SJCRH30 (cell line): ENCODE measurements at regions not wholly inside any gene's neighbourhood (a gene's known extent, or its start where the extent isn't known, plus 50 kb on each side); places are given as distances from the start of the nearest gene placed in this dataset.

ENCODE experiments used
- DNase-seq, 2 experiments: peaks; one replicate each; pipeline ENCODE4 v3.0.0-alpha.2; 2015 to 2020
- H3K27ac ChIP-seq: fragments of 250-450 bp; sonication (Bioruptor Pico); 2 replicates; pipeline ENCODE4 v1.5.1; 2020; ENCODE audit warnings: mild to moderate bottlenecking, moderate library complexity
- H3K27me3 ChIP-seq: fragments of 250-450 bp; sonication (Bioruptor Pico); 2 replicates; pipeline ENCODE4 v1.5.1; 2020; ENCODE audit warnings: mild to moderate bottlenecking, moderate library complexity
- H3K36me3 ChIP-seq: fragments of 250-450 bp; sonication (Bioruptor Pico); 2 replicates; pipeline ENCODE4 v1.5.1; 2020; ENCODE audit warnings: mild to moderate bottlenecking, moderate library complexity
- H3K4me1 ChIP-seq: fragments of 250-450 bp; sonication (Bioruptor Pico); 2 replicates; pipeline ENCODE4 v1.5.1; 2020; ENCODE audit warnings: mild to moderate bottlenecking, moderate library complexity
- H3K4me3 ChIP-seq: fragments of 250-450 bp; sonication (Bioruptor Pico); 2 replicates; pipeline ENCODE4 v1.5.1; 2020; ENCODE audit warnings: mild to moderate bottlenecking, moderate library complexity
- H3K9me3 ChIP-seq: fragments of 250-450 bp; sonication (Bioruptor Pico); replicated peaks from 2 replicates; pipeline ENCODE4 v1.5.1; 2020; ENCODE audit warnings: mild to moderate bottlenecking, moderate library complexity

DNA sequence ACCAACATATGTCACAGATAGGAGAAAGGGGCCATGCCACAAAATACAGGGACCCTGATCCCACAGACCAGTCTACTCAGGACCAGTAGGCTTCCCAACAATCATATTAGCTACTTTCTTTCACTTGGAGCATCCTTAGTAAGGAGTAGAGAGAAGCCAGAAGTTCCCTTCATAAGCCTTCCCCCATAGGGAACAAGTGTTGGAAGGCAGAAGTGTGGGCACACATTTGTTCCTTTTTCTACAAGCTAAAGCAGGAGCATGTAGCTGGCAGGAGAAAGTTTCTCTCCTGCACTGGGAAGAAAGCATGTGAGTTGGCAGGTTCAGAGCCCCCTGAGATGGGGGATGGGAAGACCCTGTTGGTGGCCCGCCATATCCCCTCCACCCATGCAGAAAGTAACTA is 165.4 kb downstream of the KCTD12 start:
- Histone ChIP-seq H3K4me1 (no peaks in the 10 kb centered on the region), H3K9me3 (no peaks in the 10 kb centered on the region), H3K4me3 (no peak overlapping the region), H3K27me3 (no peaks in the 10 kb centered on the region), H3K27ac (no peak overlapping the region), H3K36me3 (no peaks in the 10 kb centered on the region)
- no peak for DNase-seq

DNA sequence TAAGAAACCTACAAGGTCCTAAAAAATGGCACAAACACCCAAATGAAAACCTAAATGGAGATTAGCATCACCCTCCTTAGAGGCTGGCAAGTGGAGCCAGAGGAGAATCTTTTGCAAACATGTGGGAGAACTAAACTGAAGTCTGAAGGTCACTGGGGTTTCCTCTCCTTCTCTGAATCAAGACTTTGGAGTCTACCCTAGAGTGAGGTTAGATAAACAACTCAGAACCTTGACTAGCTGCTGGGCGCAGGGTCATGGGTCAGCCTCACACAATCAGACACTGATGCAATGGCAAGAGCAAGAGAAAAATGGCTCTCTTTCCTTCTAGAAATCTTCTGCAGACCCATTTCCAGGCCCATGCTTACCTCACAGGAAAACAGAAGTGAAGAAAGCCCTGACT is 165.8 kb downstream of the KCTD12 start:
- Histone ChIP-seq H3K9me3 (no peaks in the 10 kb centered on the region), H3K4me1 (no peaks in the 10 kb centered on the region), H3K36me3 (no peaks in the 10 kb centered on the region), H3K27me3 (no peaks in the 10 kb centered on the region), H3K4me3 (no peak overlapping the region), H3K27ac (no peak overlapping the region)
- DNase-seq, result no peak

DNA sequence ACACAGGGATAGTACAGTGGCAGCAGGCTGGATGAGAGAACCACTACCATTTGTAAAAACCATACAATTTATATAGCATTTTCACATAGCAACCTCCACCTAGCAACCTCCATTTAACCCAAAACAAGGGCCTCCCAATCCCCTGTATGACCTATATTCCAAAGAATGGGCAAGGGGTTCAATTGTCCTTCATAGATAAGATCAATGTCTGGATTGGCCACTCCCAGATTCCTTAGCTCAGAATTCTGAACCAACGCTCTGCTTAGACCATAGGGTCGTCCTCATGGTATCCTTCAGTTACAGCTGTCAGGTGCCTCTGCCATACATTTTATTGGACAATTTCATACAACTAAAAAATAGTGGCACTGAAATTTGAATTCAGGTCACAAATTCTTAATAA is 166.2 kb downstream of the KCTD12 start:
- Histone ChIP-seq H3K9me3 (no peaks in the 10 kb centered on the region), H3K27ac (no peak overlapping the region), H3K36me3 (no peaks in the 10 kb centered on the region), H3K4me3 (no peak overlapping the region), H3K27me3 (no peaks in the 10 kb centered on the region), H3K4me1 (no peaks in the 10 kb centered on the region)
- DNase-seq, result no peak

DNA sequence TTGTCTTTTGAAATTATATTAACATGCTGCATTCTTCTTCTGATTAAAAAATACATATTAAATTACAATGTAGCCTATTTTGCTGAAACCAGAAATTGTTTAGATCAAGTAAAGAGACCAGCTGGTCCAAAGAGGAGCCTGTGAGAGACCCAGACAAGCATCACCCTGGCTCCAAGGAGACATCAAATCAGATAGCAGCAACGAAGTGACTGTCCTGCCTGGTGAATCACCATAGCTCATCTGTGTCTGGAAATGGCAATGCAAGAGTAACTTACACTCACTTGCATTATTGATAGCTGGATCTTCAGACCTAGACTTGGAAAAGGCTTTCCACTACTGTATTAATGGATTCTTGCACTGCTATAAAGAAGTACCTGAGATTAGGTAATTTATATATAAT is 169.1 kb downstream of the KCTD12 start:
- Histone ChIP-seq H3K27me3 (no peaks in the 10 kb centered on the region), H3K9me3 (no peaks in the 10 kb centered on the region), H3K4me1 (no peaks in the 10 kb centered on the region; the same call in 1 of the 2 replicates), H3K27ac (no peak overlapping the region), H3K4me3 (no peak overlapping the region), H3K36me3 (no peaks in the 10 kb centered on the region)
- no peak for DNase-seq

DNA sequence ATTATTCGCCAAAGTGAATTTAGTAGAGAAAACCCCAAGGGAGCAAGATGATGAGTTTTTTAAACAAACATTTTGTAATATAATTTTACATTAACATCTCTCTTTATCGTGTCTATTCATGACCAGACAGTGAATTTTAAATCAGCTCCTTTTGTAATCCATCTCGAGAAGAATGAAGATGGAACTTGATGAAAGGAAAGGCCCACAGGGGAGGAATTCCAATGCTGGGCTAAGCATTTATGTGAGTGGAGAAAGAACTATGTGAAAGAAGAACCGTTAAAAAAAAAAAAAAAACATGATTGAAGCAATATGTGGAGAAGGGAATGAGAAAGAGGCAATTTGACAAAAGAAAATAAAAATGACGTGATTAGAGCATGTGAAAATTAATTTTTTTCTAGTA is 170.6 kb downstream of the KCTD12 start:
- Histone ChIP-seq H3K4me3 (no peak overlapping the region), H3K27me3 (no peaks in the 10 kb centered on the region), H3K36me3 (no peaks in the 10 kb centered on the region), H3K27ac (no peak overlapping the region), H3K4me1 (peaks cover 5% of the 10 kb centered on the region; the same call in 1 of the 2 replicates), H3K9me3 (no peaks in the 10 kb centered on the region)
- DNase-seq, result no peak

DNA sequence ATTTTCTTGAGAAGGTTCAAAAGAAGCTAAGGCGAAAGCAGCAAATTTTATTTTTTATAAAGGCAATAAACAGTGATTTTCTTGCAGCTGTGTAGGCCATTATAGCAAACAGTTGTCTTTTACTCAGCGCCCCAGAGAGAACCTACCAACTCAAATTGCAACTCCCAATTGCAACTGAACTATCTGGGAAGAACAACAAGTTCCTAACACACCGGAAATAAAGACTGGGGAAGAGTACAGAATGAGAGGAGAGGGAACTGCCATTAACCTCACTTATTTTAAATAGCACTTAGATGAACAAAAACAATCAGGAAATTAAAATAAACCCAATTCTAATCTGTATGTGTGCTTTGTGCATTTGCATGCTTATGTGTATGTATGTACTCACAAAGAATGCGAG is 171.1 kb downstream of the KCTD12 start:
- H3K36me3 ChIP-seq, result no peaks in the 10 kb centered on the region
- no peak overlapping the region for H3K27ac ChIP-seq
- peaks cover 5% of the 10 kb centered on the region; the same call in 1 of the 2 replicates for H3K4me1 ChIP-seq
- no peaks in the 10 kb centered on the region for H3K9me3 ChIP-seq
- no peak overlapping the region for H3K4me3 ChIP-seq
- DNase-seq, result no peak
- no peaks in the 10 kb centered on the region for H3K27me3 ChIP-seq

DNA sequence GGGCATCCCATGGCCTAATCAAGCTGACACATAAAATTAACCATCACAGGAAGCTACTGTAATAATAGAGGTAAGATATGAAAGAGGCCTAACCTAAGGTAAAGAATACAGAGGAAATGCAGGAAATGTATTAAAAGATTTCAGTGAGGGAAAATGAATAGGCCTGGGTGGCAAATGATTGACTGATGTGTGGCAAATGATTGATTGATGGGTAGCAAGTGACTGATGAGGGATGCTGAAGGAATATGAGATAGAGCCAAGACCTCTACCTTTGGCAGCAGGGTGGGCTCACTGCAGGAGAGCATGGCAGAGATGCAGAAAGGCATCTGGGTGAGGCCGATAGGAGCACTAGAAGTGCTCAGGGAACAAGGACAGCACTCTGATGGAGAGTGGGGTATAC is 172.9 kb downstream of the KCTD12 start:
- no peaks in the 10 kb centered on the region for H3K36me3 ChIP-seq
- no peak overlapping the region for H3K4me3 ChIP-seq
- H3K27ac ChIP-seq, result no peak overlapping the region
- no peak for DNase-seq
- H3K4me1 ChIP-seq, result peaks cover 5% of the 10 kb centered on the region; the same call in 1 of the 2 replicates
- no peaks in the 10 kb centered on the region for H3K27me3 ChIP-seq
- H3K9me3 ChIP-seq, result no peaks in the 10 kb centered on the region

DNA sequence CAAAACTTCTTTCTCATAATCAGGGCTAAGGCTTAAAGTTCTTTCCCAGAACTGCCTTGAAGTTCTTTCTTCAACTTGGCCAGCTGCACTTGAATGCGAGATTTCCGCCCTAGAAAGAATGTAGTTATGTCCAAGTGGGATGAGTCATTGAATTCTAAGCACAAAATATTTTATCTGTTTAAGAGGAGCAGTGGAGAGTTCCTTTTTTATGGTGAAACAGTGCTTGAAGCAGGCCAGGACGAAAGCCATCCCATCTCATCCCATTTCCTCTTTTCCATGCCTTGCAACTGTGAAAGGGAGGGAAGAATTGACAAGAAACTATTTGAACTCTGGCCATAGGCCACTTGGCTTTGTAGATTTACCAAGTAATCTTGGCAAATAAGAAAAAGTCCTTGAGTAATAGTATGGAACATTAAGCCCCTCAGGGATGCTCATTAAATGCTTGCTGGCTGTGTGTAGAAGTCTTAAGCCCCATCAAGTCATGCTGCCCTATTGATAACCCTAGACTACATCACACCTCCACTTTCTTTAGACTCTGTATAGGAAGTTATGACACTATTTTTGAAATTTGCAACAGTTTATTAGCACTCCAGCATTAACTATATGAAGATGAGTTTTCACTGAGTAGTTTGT is 174.5 kb downstream of the KCTD12 start:
- H3K27ac ChIP-seq, result no peak overlapping the region
- H3K36me3 ChIP-seq, result no peaks in the 10 kb centered on the region
- no peaks in the 10 kb centered on the region for H3K27me3 ChIP-seq
- DNase-seq, result peak; percentile 7 to 27
- no peaks in the 10 kb centered on the region for H3K9me3 ChIP-seq
- H3K4me1 ChIP-seq, result peaks cover 5% of the 10 kb centered on the region; the same call in 1 of the 2 replicates
- no peak overlapping the region for H3K4me3 ChIP-seq

DNA sequence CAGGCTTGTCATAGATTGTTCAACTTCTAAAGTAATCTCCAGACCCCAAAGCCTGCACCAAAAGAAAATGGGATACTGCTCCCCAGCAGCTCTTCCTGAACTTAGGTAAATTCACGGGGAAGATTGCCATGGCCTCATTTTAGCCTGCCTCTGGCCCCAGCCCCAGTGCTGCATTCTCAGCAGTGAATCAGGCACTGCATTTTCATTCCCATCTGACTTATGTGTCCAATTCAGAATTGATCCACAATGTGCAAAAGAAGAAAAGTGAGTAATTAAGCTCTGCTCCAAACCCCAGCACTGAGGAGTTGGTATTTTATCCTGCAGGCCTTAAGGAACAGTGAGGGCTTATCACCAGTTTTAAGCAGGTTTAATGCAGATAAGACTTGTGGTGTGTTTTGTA is 176.4 kb downstream of the KCTD12 start:
- H3K9me3 ChIP-seq, result no peaks in the 10 kb centered on the region
- H3K4me1 ChIP-seq, result peaks cover 5% of the 10 kb centered on the region; the same call in 1 of the 2 replicates
- DNase-seq, result no peak
- no peaks in the 10 kb centered on the region for H3K36me3 ChIP-seq
- no peak overlapping the region for H3K4me3 ChIP-seq
- H3K27ac ChIP-seq, result no peak overlapping the region
- no peaks in the 10 kb centered on the region for H3K27me3 ChIP-seq

DNA sequence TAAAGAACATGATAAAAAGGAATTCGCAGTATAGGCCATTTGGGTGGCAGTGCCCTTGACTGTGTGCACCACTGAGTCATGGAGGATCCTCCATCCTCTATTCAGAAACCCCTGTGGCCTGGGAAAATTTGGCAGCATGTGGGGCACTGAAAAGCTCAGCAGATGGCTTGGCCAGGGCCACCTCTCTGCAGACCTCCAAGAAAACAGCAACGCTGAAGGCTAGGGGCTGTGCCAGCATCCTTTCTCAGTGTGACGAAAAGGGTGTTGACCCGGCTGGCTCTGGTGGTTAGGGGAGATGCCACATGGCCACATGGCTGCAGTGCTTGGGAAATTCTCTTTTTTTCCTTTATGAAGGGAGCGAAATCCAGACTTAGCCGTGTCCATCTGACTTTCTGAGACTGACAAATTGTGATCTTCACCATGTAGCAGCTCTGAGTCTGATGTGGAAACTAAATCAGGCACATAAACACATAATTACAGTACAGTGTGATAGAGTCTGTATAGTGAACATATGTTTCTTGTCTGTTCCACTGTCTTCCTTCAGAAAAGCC is 178.0 kb downstream of the KCTD12 start:
- Histone ChIP-seq H3K27me3 (no peaks in the 10 kb centered on the region), H3K4me1 (peaks cover 5% of the 10 kb centered on the region; the same call in 1 of the 2 replicates), H3K4me3 (no peak overlapping the region), H3K9me3 (no peaks in the 10 kb centered on the region), H3K27ac (no peak overlapping the region), H3K36me3 (no peaks in the 10 kb centered on the region)
- no peak for DNase-seq

DNA sequence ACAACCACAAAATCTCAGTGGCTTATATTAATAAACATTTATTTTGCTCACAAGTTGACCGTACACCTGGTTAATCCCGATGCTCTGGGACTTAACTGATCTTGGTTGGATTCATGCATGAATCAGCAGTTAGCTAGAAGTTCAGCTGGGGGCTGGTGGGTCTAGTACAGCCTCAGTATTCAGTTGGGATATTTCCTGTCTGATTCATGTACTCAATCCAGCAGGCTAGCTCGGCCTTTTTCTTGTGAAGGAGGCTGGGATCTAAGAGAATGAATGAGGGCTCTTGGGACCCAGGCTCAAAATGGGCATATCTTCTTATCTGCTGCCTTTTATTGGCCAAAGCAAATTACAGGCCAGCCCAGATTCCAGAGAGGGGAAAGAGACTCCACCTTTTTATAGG is 178.8 kb downstream of the KCTD12 start:
- H3K4me3 ChIP-seq, result no peak overlapping the region
- H3K27ac ChIP-seq, result no peak overlapping the region
- no peaks in the 10 kb centered on the region for H3K9me3 ChIP-seq
- DNase-seq, result no peak
- no peaks in the 10 kb centered on the region for H3K27me3 ChIP-seq
- peaks cover 5% of the 10 kb centered on the region; the same call in 1 of the 2 replicates for H3K4me1 ChIP-seq
- H3K36me3 ChIP-seq, result no peaks in the 10 kb centered on the region

DNA sequence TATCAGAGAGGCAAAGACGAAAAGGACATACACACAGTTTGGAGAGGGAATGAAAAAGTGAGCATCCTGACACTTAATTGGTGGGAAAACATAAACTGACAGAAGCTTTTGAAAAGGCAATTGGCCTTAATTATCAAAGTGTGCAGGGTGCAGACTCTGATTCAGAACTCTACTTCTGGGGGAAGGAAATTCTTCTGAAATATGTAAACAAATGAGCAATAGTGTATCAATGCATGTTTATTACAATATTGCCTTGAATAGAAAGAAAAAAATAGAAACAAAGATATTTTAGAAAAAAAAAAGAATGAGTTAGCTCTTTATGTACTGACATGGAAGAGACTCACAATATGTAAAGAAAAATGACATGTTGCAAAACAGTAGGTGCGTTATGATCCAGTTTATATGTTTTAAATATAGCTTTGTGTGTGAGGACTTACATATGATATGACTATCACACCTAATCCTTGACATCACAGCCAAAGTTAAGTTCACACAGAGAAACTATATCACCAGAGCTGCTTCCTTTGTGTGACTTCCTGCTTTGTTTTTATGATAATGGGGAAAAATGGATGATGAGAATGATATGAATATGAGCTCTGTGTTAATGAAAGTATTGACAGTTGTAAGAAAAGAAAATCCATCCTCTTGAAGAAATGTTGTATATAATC is 182.4 kb downstream of the KCTD12 start:
- Histone ChIP-seq H3K4me1 (no peaks in the 10 kb centered on the region), H3K27me3 (no peaks in the 10 kb centered on the region), H3K36me3 (no peaks in the 10 kb centered on the region), H3K27ac (no peak overlapping the region), H3K9me3 (no peaks in the 10 kb centered on the region), H3K4me3 (no peak overlapping the region)
- DNase-seq, result no peak

DNA sequence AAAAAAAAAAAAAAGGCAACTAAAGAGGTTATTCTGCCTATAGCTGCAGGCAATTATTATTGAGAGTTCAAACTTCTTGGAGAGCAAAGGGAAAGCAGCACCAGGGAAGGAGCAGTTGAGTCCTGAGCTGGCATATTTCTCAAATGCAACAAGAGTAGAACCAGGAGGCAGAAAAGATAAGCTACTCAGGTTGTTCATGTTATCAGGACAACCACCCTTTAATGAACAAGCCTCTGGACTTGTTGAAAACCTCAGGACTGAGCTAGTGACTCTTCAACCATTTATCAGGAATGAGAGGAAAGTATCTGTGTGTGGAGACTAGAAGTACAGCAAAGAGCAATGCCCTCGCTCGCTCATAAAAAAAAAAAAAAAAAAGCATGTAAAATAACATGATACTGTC is 183.0 kb downstream of the KCTD12 start:
- Histone ChIP-seq H3K27me3 (no peaks in the 10 kb centered on the region), H3K4me1 (no peaks in the 10 kb centered on the region), H3K4me3 (no peak overlapping the region), H3K9me3 (no peaks in the 10 kb centered on the region), H3K27ac (no peak overlapping the region), H3K36me3 (no peaks in the 10 kb centered on the region)
- DNase-seq, result no peak

DNA sequence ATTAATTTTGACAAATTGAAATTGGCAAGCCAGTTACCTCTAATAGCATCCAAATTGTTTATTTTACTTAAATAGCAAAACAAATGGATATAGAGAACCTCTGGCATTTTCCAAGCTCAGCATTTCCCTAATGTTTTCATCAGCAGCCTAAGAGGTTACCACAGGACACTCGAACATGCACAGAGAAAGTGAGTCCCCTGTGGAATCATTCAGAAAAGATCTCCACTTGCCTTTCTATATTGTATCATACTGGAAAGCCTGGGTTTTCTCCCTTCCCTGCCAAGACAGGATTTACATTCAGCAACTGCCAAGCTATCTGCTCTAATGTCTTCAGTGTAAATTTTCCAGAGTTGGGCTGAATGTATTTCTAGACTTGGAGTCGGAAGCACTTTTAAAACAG is 188.9 kb downstream of the KCTD12 start:
- no peak for DNase-seq
- Histone ChIP-seq H3K27me3 (no peaks in the 10 kb centered on the region), H3K4me1 (no peaks in the 10 kb centered on the region), H3K27ac (no peak overlapping the region), H3K36me3 (no peaks in the 10 kb centered on the region), H3K9me3 (no peaks in the 10 kb centered on the region), H3K4me3 (no peak overlapping the region)

DNA sequence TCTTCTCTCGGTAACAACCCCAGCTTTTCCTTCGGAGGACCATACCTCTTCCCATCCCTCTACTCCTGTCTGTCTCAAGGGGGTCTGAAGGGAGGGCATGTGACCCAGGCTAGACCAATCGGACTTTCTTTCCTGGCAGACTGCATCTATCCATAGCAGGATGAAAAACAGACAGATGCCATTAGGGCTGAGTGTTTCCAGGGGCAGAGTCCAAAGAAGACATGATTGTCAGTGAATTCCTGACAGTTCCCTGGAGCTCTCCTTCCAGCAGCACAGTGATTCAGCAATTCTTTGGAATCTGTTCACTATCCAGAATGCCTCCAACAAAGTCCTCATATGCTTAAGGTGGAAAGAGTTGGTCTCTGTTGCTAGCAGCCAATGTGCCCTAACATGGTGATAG is 189.8 kb downstream of the KCTD12 start:
- Histone ChIP-seq H3K36me3 (no peaks in the 10 kb centered on the region), H3K27me3 (no peaks in the 10 kb centered on the region), H3K4me1 (no peaks in the 10 kb centered on the region), H3K4me3 (no peak overlapping the region), H3K27ac (no peak overlapping the region), H3K9me3 (no peaks in the 10 kb centered on the region)
- no peak for DNase-seq

DNA sequence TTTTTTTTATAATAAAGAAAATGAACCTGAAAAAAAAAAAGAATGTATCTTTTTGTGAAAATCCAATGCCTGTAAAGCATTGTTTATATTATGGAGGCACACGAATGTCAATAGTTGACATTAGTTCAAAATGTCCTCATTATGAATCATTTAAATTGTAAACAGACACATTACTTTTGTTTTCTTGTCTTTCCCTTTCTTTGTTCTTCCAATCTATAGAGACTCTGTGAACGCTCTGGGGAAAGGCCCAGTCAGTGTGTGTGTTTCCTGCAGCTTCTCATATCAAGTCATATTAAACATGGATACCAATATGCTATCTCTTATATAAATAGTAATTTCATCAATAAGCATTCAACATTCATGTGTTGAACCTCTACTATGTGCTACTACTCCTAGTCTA is 193.1 kb downstream of the KCTD12 start:
- H3K27ac ChIP-seq, result no peak overlapping the region
- H3K4me3 ChIP-seq, result no peak overlapping the region
- no peak for DNase-seq
- no peaks in the 10 kb centered on the region for H3K27me3 ChIP-seq
- H3K9me3 ChIP-seq, result no peaks in the 10 kb centered on the region
- H3K4me1 ChIP-seq, result no peaks in the 10 kb centered on the region
- H3K36me3 ChIP-seq, result no peaks in the 10 kb centered on the region
